CD14-positive monocyte (primary cell): ENCODE measurements at regions not wholly inside any gene's neighbourhood (a gene's known extent, or its start where the extent isn't known, plus 50 kb on each side); places are given as distances from the start of the nearest gene placed in this dataset.

Experiments
- DNase-seq, 3 donors: peaks; one replicate each; pipeline ENCODE4 v3.0.0-alpha.2; 2011 to 2022
- H2AFZ ChIP-seq: 2 replicates; pipeline ENCODE4 v1.6.0; 2012; ENCODE audit warnings: mild to moderate bottlenecking, low read depth, low read length, inconsistent platforms; ENCODE audit not compliant: insufficient read depth, poor library complexity, severe bottlenecking
- H3K27ac ChIP-seq, 2 donors: 1 replicate in 1 of 2; 2 replicates in 1 of 2; pipeline ENCODE4 v1.5.1; 2012 to 2013; ENCODE audit warnings: low read length in 2 of 2, control low read depth in 1 of 2, inconsistent platforms in 1 of 2, low read depth in 1 of 2, mild to moderate bottlenecking in 1 of 2
- H3K27me3 ChIP-seq, 2 donors: one replicate each; pipeline versions ENCODE4 v1.6.0 to v1.6.1; 2011 to 2013; ENCODE audit warnings: low read length in 2 of 2; ENCODE audit not compliant: control insufficient read depth in 2 of 2, insufficient read depth in 2 of 2
- H3K36me3 ChIP-seq, 2 donors: replicated peaks in 1 of 2; 1 replicate in 1 of 2; 2 replicates in 1 of 2; pipeline versions ENCODE4 v1.5.1 to v1.6.1; 2012 to 2013; ENCODE audit warnings: low read length in 2 of 2, control low read depth in 1 of 2, inconsistent platforms in 1 of 2, mild to moderate bottlenecking in 1 of 2; ENCODE audit not compliant: insufficient read depth in 2 of 2, control insufficient read depth in 1 of 2
- H3K4me1 ChIP-seq, 2 donors: 1 replicate in 1 of 2; 2 replicates in 1 of 2; pipeline versions ENCODE4 v1.5.1 to v1.6.1; 2012 to 2013; ENCODE audit warnings: low read length in 2 of 2, control low read depth in 1 of 2, inconsistent platforms in 1 of 2, mild to moderate bottlenecking in 1 of 2, moderate library complexity in 1 of 2; ENCODE audit not compliant: insufficient read depth in 2 of 2, control insufficient read depth in 1 of 2
- H3K4me2 ChIP-seq: replicated peaks from 2 replicates; pipeline ENCODE3; 2012; ENCODE audit warnings: low read length, moderate library complexity, mild to moderate bottlenecking; ENCODE audit not compliant: poor library complexity, severe bottlenecking; ENCODE audit errors: extremely low read depth
- H3K4me3 ChIP-seq, 3 experiments: fragments of 200-600 bp in 1 of 3; sonication (generic) in 1 of 3; replicated peaks in 1 of 3; 1 replicate in 2 of 3; 2 replicates in 1 of 3; pipeline ENCODE4 v1.5.1; 2011 to 2013; ENCODE audit warnings: low read length in 3 of 3, mild to moderate bottlenecking in 3 of 3, control low read depth in 2 of 3, low read depth in 2 of 3, inconsistent platforms in 1 of 3, moderate library complexity in 1 of 3
- H3K79me2 ChIP-seq: 2 replicates; pipeline ENCODE4 v1.6.0; 2012; ENCODE audit warnings: mild to moderate bottlenecking, control low read depth, inconsistent platforms, low read length, moderate library complexity; ENCODE audit not compliant: insufficient read depth
- H3K9ac ChIP-seq: 2 replicates; pipeline ENCODE4 v1.6.0; 2017; ENCODE audit warnings: low read length, mild to moderate bottlenecking; ENCODE audit not compliant: insufficient read depth, poor library complexity, severe bottlenecking
- H3K9me3 ChIP-seq, 2 donors: replicated peaks in 1 of 2; 1 replicate in 1 of 2; 2 replicates in 1 of 2; pipeline versions ENCODE4 v1.5.1 to v1.6.1; 2012 to 2013; ENCODE audit warnings: low read length in 2 of 2, control low read depth in 1 of 2; ENCODE audit not compliant: control insufficient read depth in 1 of 2, insufficient read depth in 1 of 2
- H4K20me1 ChIP-seq: 2 replicates; pipeline ENCODE4 v1.6.0; 2012; ENCODE audit warnings: mild to moderate bottlenecking, low read length, control low read depth, moderate library complexity; ENCODE audit not compliant: insufficient read depth
- H3K27ac Mint-ChIP-seq, 7 donors: one replicate each; pipeline ENCODE4 v1.8.0; 2020; ENCODE audit warnings: mild to moderate bottlenecking in 7 of 7, mixed read lengths in 7 of 7, moderate library complexity in 6 of 7, inconsistent platforms in 2 of 7
- H3K27me3 Mint-ChIP-seq, 3 donors: one replicate each; pipeline ENCODE4 v1.8.0; 2021 to 2022; ENCODE audit warnings: low read depth in 3 of 3, mild to moderate bottlenecking in 3 of 3, mixed read lengths in 3 of 3, moderate library complexity in 3 of 3, inconsistent platforms in 1 of 3
- H3K36me3 Mint-ChIP-seq, 2 donors: one replicate each; pipeline ENCODE4 v1.8.0; 2020; ENCODE audit warnings: mixed read lengths in 2 of 2, inconsistent platforms in 1 of 2, mild to moderate bottlenecking in 1 of 2
- H3K4me1 Mint-ChIP-seq: one replicate; pipeline ENCODE4 v1.8.0; 2020; ENCODE audit warnings: mild to moderate bottlenecking, mixed read lengths
- H3K4me3 Mint-ChIP-seq, 2 donors: one replicate each; pipeline ENCODE4 v1.8.0; 2020; ENCODE audit warnings: mild to moderate bottlenecking in 2 of 2, mixed read lengths in 2 of 2, moderate library complexity in 1 of 2
- H3K9me3 Mint-ChIP-seq, 7 donors: one replicate each; pipeline ENCODE4 v1.8.0; 2020 to 2022; ENCODE audit warnings: mixed read lengths in 7 of 7, mild to moderate bottlenecking in 6 of 7, moderate library complexity in 6 of 7, inconsistent platforms in 2 of 7
- WGBS: methylation state at CpG from one replicate; pipeline ENCODE4 v1.1.5; 2013; ENCODE audit warnings: missing lambda C conversion rate; ENCODE audit not compliant: insufficient coverage; 5-methylcytosine and 5-hydroxymethylcytosine counted together
- intact Hi-C, 2 donors: fragments of 100-400 bp; cut with micrococcal nuclease; formaldehyde crosslinking; loops; one replicate each; pipeline versions ENCODE4 v1.15.0 to v1.15.1; 2023
- TF ChIP-seq, protein P1 (sequence below): fragments of 200-600 bp; IDR thresholded peaks from one replicate; pipeline ENCODE4 v1.8.0; 2022; ENCODE audit warnings: antibody characterized with exemption, mild to moderate bottlenecking

DNA sequence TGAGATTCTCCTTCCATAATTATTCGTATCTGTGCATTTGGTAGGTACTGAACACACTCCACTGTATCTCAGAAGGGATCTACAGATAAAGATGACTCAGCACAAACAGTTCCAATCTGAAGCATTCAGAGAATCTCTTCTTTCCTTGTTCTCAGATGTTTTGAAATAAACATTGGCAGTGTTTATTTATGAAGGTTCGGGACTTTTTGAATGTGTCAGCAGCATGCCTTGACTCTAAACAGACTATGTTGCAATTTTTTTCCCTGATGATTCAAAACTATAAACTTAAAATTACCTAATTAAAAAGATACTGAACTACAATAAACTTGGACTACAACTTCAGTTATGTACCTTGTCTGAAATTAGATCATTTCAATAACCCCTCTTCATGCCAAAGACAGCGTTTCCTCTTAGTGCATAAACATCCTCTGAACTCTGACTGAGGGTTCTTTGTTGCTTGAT lies 612.9 kb upstream of the TBL1XR1 start:
- Histone ChIP-seq H3K9ac (no peak overlapping the region), H3K4me2 (no peak overlapping the region), H3K4me3 (no peak overlapping the region), H3K4me1 (peaks cover 0 to 4% of the 10 kb centered on the region in 2 donors), H3K27me3 (no peaks in the 10 kb centered on the region), H2AFZ (no peak overlapping the region), H3K36me3 (no peaks in the 10 kb centered on the region), H3K27ac (no peak overlapping the region), H4K20me1 (no peaks in the 10 kb centered on the region), H3K9me3 (no peaks in the 10 kb centered on the region), H3K79me2 (no peaks in the 10 kb centered on the region)
- Mint-ChIP-seq H3K27ac (no peak overlapping the region), H3K36me3 (no peaks in the 10 kb centered on the region), H3K4me3 (no peak overlapping the region), H3K4me1 (peaks cover 10% of the 10 kb centered on the region), H3K9me3 (peaks cover 0 to 8% (median 3%) of the 10 kb centered on the region in 7 donors), H3K27me3 (no peaks in the 10 kb centered on the region)
- intact Hi-C loops = no loop called here
- TF ChIP-seq, protein P1, sequence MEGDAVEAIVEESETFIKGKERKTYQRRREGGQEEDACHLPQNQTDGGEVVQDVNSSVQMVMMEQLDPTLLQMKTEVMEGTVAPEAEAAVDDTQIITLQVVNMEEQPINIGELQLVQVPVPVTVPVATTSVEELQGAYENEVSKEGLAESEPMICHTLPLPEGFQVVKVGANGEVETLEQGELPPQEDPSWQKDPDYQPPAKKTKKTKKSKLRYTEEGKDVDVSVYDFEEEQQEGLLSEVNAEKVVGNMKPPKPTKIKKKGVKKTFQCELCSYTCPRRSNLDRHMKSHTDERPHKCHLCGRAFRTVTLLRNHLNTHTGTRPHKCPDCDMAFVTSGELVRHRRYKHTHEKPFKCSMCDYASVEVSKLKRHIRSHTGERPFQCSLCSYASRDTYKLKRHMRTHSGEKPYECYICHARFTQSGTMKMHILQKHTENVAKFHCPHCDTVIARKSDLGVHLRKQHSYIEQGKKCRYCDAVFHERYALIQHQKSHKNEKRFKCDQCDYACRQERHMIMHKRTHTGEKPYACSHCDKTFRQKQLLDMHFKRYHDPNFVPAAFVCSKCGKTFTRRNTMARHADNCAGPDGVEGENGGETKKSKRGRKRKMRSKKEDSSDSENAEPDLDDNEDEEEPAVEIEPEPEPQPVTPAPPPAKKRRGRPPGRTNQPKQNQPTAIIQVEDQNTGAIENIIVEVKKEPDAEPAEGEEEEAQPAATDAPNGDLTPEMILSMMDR = no peak
- WGBS = no CpG with 5 or more reads among the region's 3 CpGs
- DNase-seq = peak in 2 of 3 donors; percentile 2 to 46

DNA sequence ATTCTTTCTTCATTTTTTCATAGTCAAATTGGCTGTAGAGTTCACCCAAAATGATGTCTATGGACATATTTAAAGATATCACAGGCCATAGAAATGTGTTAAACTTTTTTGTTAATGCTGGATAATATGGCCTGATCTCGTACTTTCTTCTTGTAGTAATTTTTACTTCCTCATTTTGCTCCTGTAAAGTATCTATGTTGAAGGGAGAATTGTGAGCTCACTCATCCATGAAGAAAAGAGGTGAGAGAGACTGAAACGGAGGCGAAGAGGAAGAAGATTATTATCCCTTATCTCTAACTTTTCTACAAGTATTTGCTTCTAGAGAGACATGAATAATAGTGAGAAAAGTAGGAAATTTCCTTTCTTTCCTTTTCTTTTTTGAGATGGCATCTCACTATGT lies 613.8 kb upstream of the TBL1XR1 start:
- Histone ChIP-seq H3K9me3 (no peaks in the 10 kb centered on the region), H4K20me1 (no peaks in the 10 kb centered on the region), H3K79me2 (no peaks in the 10 kb centered on the region), H3K9ac (no peak overlapping the region), H3K36me3 (no peaks in the 10 kb centered on the region), H3K4me2 (peak overlapping the region; percentile 27), H3K27me3 (no peaks in the 10 kb centered on the region), H3K4me3 (no peak overlapping the region), H2AFZ (no peak overlapping the region), H3K4me1 (peaks cover 0 to 4% of the 10 kb centered on the region in 2 donors), H3K27ac (no peak overlapping the region)
- WGBS = no CpG with 5 or more reads among the region's 3 CpGs
- Mint-ChIP-seq H3K4me1 (peaks cover 10% of the 10 kb centered on the region), H3K27me3 (no peaks in the 10 kb centered on the region), H3K36me3 (no peaks in the 10 kb centered on the region), H3K27ac (no peak overlapping the region), H3K9me3 (peaks cover 0 to 8% (median 3%) of the 10 kb centered on the region in 7 donors), H3K4me3 (no peak overlapping the region)
- TF ChIP-seq, protein P1 = no peak
- DNase-seq = peak in 1 of 3 donors; percentile 7
- intact Hi-C loops = no loop called here
